ENCODE measurements at regions not wholly inside any gene's neighbourhood (a gene's known extent, or its start where the extent isn't known, plus 50 kb on each side); places are given as distances from the start of the nearest gene placed in this dataset.

DNA sequence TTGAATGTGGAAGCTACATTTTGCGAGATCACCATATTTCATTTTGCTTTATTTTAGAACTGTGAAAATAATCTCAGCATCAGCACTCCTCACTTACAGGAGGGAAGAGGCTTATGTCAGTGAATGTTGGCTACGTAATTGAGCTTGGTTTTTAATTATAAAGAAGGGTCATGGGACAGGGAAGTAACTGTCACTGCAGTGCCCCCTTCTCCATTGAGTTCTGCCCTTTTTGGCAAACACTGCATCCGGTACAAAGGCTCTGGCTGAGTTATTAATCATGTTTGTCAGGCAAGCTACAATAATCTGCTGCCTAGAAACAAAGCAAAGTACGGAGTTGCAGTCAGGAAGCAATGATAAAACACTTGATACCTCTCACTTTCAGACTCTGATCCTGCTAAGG, 546.7 kb downstream of the SNAPC1 start:
- TF ChIP-seq, protein P1, sequence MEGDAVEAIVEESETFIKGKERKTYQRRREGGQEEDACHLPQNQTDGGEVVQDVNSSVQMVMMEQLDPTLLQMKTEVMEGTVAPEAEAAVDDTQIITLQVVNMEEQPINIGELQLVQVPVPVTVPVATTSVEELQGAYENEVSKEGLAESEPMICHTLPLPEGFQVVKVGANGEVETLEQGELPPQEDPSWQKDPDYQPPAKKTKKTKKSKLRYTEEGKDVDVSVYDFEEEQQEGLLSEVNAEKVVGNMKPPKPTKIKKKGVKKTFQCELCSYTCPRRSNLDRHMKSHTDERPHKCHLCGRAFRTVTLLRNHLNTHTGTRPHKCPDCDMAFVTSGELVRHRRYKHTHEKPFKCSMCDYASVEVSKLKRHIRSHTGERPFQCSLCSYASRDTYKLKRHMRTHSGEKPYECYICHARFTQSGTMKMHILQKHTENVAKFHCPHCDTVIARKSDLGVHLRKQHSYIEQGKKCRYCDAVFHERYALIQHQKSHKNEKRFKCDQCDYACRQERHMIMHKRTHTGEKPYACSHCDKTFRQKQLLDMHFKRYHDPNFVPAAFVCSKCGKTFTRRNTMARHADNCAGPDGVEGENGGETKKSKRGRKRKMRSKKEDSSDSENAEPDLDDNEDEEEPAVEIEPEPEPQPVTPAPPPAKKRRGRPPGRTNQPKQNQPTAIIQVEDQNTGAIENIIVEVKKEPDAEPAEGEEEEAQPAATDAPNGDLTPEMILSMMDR (IDR thresholded peaks at IDR 0.05) = no peak
- no peak for TF ChIP-seq POLR2A (IDR thresholded peaks at IDR 0.05)

Measured in adrenal gland (tissue), 5 donors.